ENCODE measurements at regions not wholly inside any gene's neighbourhood (a gene's known extent, or its start where the extent isn't known, plus 50 kb on each side); places are given as distances from the start of the nearest gene placed in this dataset.

GRCh38 chr3:103785017-103785416 lies 1350.2 kb downstream of the ZPLD1 start:
- no peak for DNase-seq (ENCODE audit: low read depth in 2 of 2)

GRCh38 chr3:103785537-103785936 lies 1350.7 kb downstream of the ZPLD1 start:
- DNase-seq (ENCODE audit: low read depth in 2 of 2), result no peak

- no peak for DNase-seq (ENCODE audit: low read depth in 2 of 2)
These were observed 1351.5 kb downstream of the ZPLD1 start for GRCh38 chr3:103786296-103786695.

- DNase-seq (ENCODE audit: low read depth in 2 of 2), result no peak
These were observed 1352.5 kb downstream of the ZPLD1 start for GRCh38 chr3:103787164-103787871.

GRCh38 chr3:103787879-103788278 lies 1353.1 kb downstream of the ZPLD1 start:
- no peak for DNase-seq (ENCODE audit: low read depth in 2 of 2)

GRCh38 chr3:103791786-103792515 lies 1357.1 kb downstream of the ZPLD1 start:
- no peak for DNase-seq (ENCODE audit: low read depth in 2 of 2)

GRCh38 chr3:103794656-103795055 lies 1359.8 kb downstream of the ZPLD1 start:
- DNase-seq (ENCODE audit: low read depth in 2 of 2), result no peak

- no peak for DNase-seq (ENCODE audit: low read depth in 2 of 2)
These were observed 1361.3 kb downstream of the ZPLD1 start for GRCh38 chr3:103796068-103796467.

GRCh38 chr3:103803787-103804186 lies 1369.0 kb downstream of the ZPLD1 start:
- DNase-seq (ENCODE audit: low read depth in 2 of 2), result no peak

- no peak for DNase-seq (ENCODE audit: low read depth in 2 of 2)
These were observed 1375.4 kb downstream of the ZPLD1 start for GRCh38 chr3:103810167-103810566.

GRCh38 chr3:103813955-103814354 lies 1379.1 kb downstream of the ZPLD1 start:
- DNase-seq (ENCODE audit: low read depth in 2 of 2), result no peak

- DNase-seq (ENCODE audit: low read depth in 2 of 2), result no peak
These were observed 1383.6 kb downstream of the ZPLD1 start for GRCh38 chr3:103818398-103818797.

- no peak for DNase-seq (ENCODE audit: low read depth in 2 of 2)
These were observed 1384.0 kb downstream of the ZPLD1 start for GRCh38 chr3:103818800-103819199.

GRCh38 chr3:103825586-103825985 lies 1390.8 kb downstream of the ZPLD1 start:
- no peak for DNase-seq (ENCODE audit: low read depth in 2 of 2)

GRCh38 chr3:103829723-103830326 lies 1395.0 kb downstream of the ZPLD1 start:
- DNase-seq (ENCODE audit: low read depth in 2 of 2), result no peak

GRCh38 chr3:103847081-103848062 lies 1412.6 kb downstream of the ZPLD1 start:
- DNase-seq (ENCODE audit: low read depth in 2 of 2), result no peak

GRCh38 chr3:103851793-103852192 lies 1417.0 kb downstream of the ZPLD1 start:
- no peak for DNase-seq (ENCODE audit: low read depth in 2 of 2)

GRCh38 chr3:103862415-103862814 lies 1427.6 kb downstream of the ZPLD1 start:
- no peak for DNase-seq (ENCODE audit: low read depth in 2 of 2)

GRCh38 chr3:103863381-103863780 lies 1428.6 kb downstream of the ZPLD1 start:
- no peak for DNase-seq (ENCODE audit: low read depth in 2 of 2)

- DNase-seq (ENCODE audit: low read depth in 2 of 2), result no peak
These were observed 1431.3 kb downstream of the ZPLD1 start for GRCh38 chr3:103866113-103866512.

GRCh38 chr3:103873021-103873420 lies 1438.2 kb downstream of the ZPLD1 start:
- no peak for DNase-seq (ENCODE audit: low read depth in 2 of 2)

Data from lung microvascular endothelial cell (primary cell).